GM12874 (cell line): ENCODE measurements at regions not wholly inside any gene's neighbourhood (a gene's known extent, or its start where the extent isn't known, plus 50 kb on each side); places are given as distances from the start of the nearest gene placed in this dataset.

Experiments
- TF ChIP-seq, protein P1 (sequence below): IDR thresholded peaks from 2 replicates; pipeline ENCODE4 v1.5.1; 2011; ENCODE audit warnings: low read depth, mild to moderate bottlenecking, control low read depth, low read length, moderate library complexity; ENCODE audit not compliant: insufficient read depth

DNA sequence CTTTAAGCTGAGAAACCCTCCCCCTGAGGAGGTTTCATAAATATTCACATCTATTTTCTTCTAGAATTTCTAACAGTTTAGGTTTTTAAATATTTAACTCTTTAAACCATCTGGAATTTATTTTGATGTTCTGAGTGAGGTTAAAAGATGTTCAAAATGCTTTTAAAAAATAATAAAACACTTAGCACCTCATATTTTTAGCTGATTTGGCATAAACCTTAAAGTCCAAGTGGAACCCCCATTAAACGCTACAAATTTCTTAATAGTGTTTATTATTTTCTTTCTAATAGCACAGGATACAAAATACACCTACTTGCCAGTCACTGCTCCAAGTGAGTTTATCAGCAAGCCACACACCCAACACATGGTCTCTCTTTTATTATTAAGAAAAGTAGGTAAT is 277.2 kb downstream of the QDPR start:
- TF ChIP-seq, protein P1, sequence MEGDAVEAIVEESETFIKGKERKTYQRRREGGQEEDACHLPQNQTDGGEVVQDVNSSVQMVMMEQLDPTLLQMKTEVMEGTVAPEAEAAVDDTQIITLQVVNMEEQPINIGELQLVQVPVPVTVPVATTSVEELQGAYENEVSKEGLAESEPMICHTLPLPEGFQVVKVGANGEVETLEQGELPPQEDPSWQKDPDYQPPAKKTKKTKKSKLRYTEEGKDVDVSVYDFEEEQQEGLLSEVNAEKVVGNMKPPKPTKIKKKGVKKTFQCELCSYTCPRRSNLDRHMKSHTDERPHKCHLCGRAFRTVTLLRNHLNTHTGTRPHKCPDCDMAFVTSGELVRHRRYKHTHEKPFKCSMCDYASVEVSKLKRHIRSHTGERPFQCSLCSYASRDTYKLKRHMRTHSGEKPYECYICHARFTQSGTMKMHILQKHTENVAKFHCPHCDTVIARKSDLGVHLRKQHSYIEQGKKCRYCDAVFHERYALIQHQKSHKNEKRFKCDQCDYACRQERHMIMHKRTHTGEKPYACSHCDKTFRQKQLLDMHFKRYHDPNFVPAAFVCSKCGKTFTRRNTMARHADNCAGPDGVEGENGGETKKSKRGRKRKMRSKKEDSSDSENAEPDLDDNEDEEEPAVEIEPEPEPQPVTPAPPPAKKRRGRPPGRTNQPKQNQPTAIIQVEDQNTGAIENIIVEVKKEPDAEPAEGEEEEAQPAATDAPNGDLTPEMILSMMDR, result no peak

GRCh38 chr4:17232566-17233253 is 279.2 kb downstream of the QDPR start:
- TF ChIP-seq, protein P1, result no peak

DNA sequence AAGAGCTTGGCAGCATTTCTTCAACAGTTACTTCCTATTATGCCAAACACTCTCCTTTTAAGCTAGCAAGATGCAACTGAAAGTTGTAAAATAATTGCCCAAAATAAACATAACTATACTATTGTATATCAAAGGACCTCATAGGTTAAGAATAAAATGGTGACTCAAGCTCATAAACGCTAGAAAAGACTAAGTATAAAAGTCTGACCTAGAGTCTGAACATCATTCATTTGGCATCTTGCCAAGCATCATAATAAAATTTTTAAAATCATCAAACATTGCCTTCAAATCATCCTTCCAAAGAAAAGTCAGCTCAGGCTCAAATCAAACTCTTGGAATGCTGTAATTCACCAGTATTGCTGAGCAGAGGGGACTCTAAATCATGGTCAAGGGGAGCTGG is 281.2 kb downstream of the QDPR start:
- TF ChIP-seq, protein P1, result no peak

GRCh38 chr4:17220816-17221215 is 291.1 kb downstream of the QDPR start:
- TF ChIP-seq, protein P1, result no peak

DNA sequence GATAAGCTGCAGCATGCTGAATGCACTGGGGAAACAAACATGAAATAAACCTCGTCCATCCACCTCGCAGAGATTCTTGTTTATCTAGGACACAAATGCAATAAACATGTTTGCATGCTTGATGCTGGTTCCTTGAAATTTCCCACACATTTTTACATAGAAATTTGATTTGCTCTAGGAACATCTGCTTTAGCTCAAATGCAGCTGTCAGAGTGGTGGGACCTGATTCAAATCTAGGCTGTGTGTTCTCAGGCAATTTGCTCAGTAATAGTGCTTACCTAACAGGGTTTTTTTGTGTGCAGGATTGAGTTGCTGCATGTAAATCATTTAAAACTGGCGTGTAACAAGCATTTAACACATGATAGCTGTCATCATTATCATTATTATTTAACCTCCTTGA is 293.1 kb downstream of the QDPR start:
- TF ChIP-seq, protein P1, result no peak

- TF ChIP-seq, protein P1, result no peak
Measured at GRCh38 chr4:17206829-17207801, 304.8 kb downstream of the QDPR start.

DNA sequence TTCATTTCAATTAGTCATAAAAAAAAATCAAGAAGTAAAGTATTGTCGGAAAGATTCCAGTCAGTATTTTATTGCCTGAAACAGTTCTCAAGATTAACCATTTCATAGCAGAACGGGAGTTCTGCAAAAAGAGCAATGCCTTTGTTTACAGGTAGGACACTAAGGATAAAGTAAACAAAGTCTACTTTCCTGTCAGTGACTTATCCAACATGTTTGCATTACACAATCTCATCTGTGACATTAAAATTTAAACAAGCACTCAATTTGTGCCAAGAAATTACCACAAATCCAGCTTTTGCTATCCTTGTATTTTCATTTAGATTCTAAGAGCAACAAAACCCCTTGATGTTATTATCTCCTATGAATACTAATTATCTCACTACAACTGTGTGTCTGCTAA is 306.5 kb upstream of the LDB2 start:
- TF ChIP-seq, protein P1, result no peak
